ENCODE measurements at regions not wholly inside any gene's neighbourhood (a gene's known extent, or its start where the extent isn't known, plus 50 kb on each side); places are given as distances from the start of the nearest gene placed in this dataset.
"Not testable (repeated sequence)": the region's sequence is repeated elsewhere in the genome, so short reads cannot be mapped to it uniquely, and the experiment has no call there.

- no peaks in the 10 kb centered on the region for H3K27me3 Mint-ChIP-seq
- no peak overlapping the region for H3K4me3 Mint-ChIP-seq
- no peaks in the 10 kb centered on the region for H3K4me1 Mint-ChIP-seq (ENCODE audit: low read depth)
- H3K27ac Mint-ChIP-seq = no peak overlapping the region
- intact Hi-C loops (cut with micrococcal nuclease) = no loop called here
- H3K36me3 Mint-ChIP-seq (ENCODE audit: low read depth) = no peaks in the 10 kb centered on the region
- peaks cover 12% of the 10 kb centered on the region for H3K9me3 Mint-ChIP-seq
These were observed 1128.0 kb downstream of the STPG2 start for GRCh38 chr4:97015301-97015700.

GRCh38 chr4:97016186-97016907 lies 1126.9 kb downstream of the STPG2 start:
- no peaks in the 10 kb centered on the region for H3K36me3 Mint-ChIP-seq (ENCODE audit: low read depth)
- intact Hi-C loops (cut with micrococcal nuclease) = no loop called here
- no peak overlapping the region for H3K27ac Mint-ChIP-seq
- no peak overlapping the region for H3K4me3 Mint-ChIP-seq
- no peaks in the 10 kb centered on the region for H3K27me3 Mint-ChIP-seq
- peaks cover 12% of the 10 kb centered on the region for H3K9me3 Mint-ChIP-seq
- H3K4me1 Mint-ChIP-seq (ENCODE audit: low read depth) = no peaks in the 10 kb centered on the region

GRCh38 chr4:97027728-97028410 lies 1115.4 kb downstream of the STPG2 start:
- no peak overlapping the region for H3K27ac Mint-ChIP-seq
- H3K36me3 Mint-ChIP-seq (ENCODE audit: low read depth) = no peaks in the 10 kb centered on the region
- no peaks in the 10 kb centered on the region for H3K27me3 Mint-ChIP-seq
- no peaks in the 10 kb centered on the region for H3K4me1 Mint-ChIP-seq (ENCODE audit: low read depth)
- intact Hi-C loops (cut with micrococcal nuclease) = no loop called here
- peaks cover 22% of the 10 kb centered on the region for H3K9me3 Mint-ChIP-seq
- no peak overlapping the region for H3K4me3 Mint-ChIP-seq

- no peak overlapping the region for H3K4me3 Mint-ChIP-seq
- no peaks in the 10 kb centered on the region for H3K27me3 Mint-ChIP-seq
- H3K9me3 Mint-ChIP-seq = peaks cover 13% of the 10 kb centered on the region
- intact Hi-C loops (cut with micrococcal nuclease) = no loop called here
- no peaks in the 10 kb centered on the region for H3K4me1 Mint-ChIP-seq (ENCODE audit: low read depth)
- no peak overlapping the region for H3K27ac Mint-ChIP-seq
- no peaks in the 10 kb centered on the region for H3K36me3 Mint-ChIP-seq (ENCODE audit: low read depth)
These were observed 1114.5 kb downstream of the STPG2 start for GRCh38 chr4:97028785-97029184.

GRCh38 chr4:97037411-97038145 lies 1105.7 kb downstream of the STPG2 start:
- H3K27ac Mint-ChIP-seq; H3K36me3 Mint-ChIP-seq (ENCODE audit: low read depth); H3K4me1 Mint-ChIP-seq (ENCODE audit: low read depth); H3K27me3 Mint-ChIP-seq; H3K4me3 Mint-ChIP-seq: not testable (repeated sequence)
- H3K9me3 Mint-ChIP-seq = peaks cover 20% of the 10 kb centered on the region
- intact Hi-C loops (cut with micrococcal nuclease) = loop anchor here (2.0 kb wide), 1 partner anchor 53 kb away; no protein-coding TSS in a partner anchor

- H3K27ac Mint-ChIP-seq = no peak overlapping the region
- peaks cover 19% of the 10 kb centered on the region for H3K9me3 Mint-ChIP-seq
- no peaks in the 10 kb centered on the region for H3K36me3 Mint-ChIP-seq (ENCODE audit: low read depth)
- H3K27me3 Mint-ChIP-seq = no peaks in the 10 kb centered on the region
- intact Hi-C loops (cut with micrococcal nuclease) = no loop called here
- H3K4me1 Mint-ChIP-seq (ENCODE audit: low read depth) = no peaks in the 10 kb centered on the region
- no peak overlapping the region for H3K4me3 Mint-ChIP-seq
These were observed 1105.1 kb downstream of the STPG2 start for GRCh38 chr4:97038146-97038516.

- Mint-ChIP-seq H3K27me3 (no peaks in the 10 kb centered on the region), H3K9me3 (peaks cover 15% of the 10 kb centered on the region), H3K4me3 (no peak overlapping the region), H3K27ac (no peak overlapping the region), H3K36me3 (ENCODE audit: low read depth) (no peaks in the 10 kb centered on the region), H3K4me1 (ENCODE audit: low read depth) (no peaks in the 10 kb centered on the region)
- intact Hi-C loops (cut with micrococcal nuclease) = no loop called here
These were observed 1070.6 kb downstream of the STPG2 start for GRCh38 chr4:97072666-97073065.

GRCh38 chr4:97073194-97073593 lies 1070.1 kb downstream of the STPG2 start:
- Mint-ChIP-seq H3K9me3 (peaks cover 15% of the 10 kb centered on the region), H3K4me1 (ENCODE audit: low read depth) (no peaks in the 10 kb centered on the region), H3K27me3 (no peaks in the 10 kb centered on the region), H3K4me3 (no peak overlapping the region), H3K36me3 (ENCODE audit: low read depth) (no peaks in the 10 kb centered on the region), H3K27ac (no peak overlapping the region)
- intact Hi-C loops (cut with micrococcal nuclease) = no loop called here

- H3K27me3 Mint-ChIP-seq = no peaks in the 10 kb centered on the region
- intact Hi-C loops (cut with micrococcal nuclease) = no loop called here
- no peak overlapping the region for H3K4me3 Mint-ChIP-seq
- no peaks in the 10 kb centered on the region for H3K4me1 Mint-ChIP-seq (ENCODE audit: low read depth)
- no peaks in the 10 kb centered on the region for H3K36me3 Mint-ChIP-seq (ENCODE audit: low read depth)
- no peak overlapping the region for H3K27ac Mint-ChIP-seq
- peaks cover 15% of the 10 kb centered on the region for H3K9me3 Mint-ChIP-seq
These were observed 1068.7 kb downstream of the STPG2 start for GRCh38 chr4:97074531-97074930.

GRCh38 chr4:97081951-97082350 lies 1061.3 kb downstream of the STPG2 start:
- intact Hi-C loops (cut with micrococcal nuclease) = no loop called here
- Mint-ChIP-seq H3K27me3 (no peaks in the 10 kb centered on the region), H3K36me3 (ENCODE audit: low read depth) (no peaks in the 10 kb centered on the region), H3K4me3 (no peak overlapping the region), H3K27ac (no peak overlapping the region), H3K9me3 (peaks cover 12% of the 10 kb centered on the region), H3K4me1 (ENCODE audit: low read depth) (no peaks in the 10 kb centered on the region)

- H3K36me3 Mint-ChIP-seq (ENCODE audit: low read depth); intact Hi-C loops (cut with micrococcal nuclease); H3K4me1 Mint-ChIP-seq (ENCODE audit: low read depth); H3K27ac Mint-ChIP-seq; H3K27me3 Mint-ChIP-seq; H3K4me3 Mint-ChIP-seq: not testable (repeated sequence)
- peaks cover 29% of the 10 kb centered on the region for H3K9me3 Mint-ChIP-seq
These were observed 1046.2 kb downstream of the STPG2 start for GRCh38 chr4:97097036-97097435.

GRCh38 chr4:97101171-97101570 lies 1042.1 kb downstream of the STPG2 start:
- H3K27ac Mint-ChIP-seq; intact Hi-C loops (cut with micrococcal nuclease); H3K4me3 Mint-ChIP-seq; H3K27me3 Mint-ChIP-seq; H3K36me3 Mint-ChIP-seq (ENCODE audit: low read depth); H3K4me1 Mint-ChIP-seq (ENCODE audit: low read depth): not testable (repeated sequence)
- peaks cover 31% of the 10 kb centered on the region for H3K9me3 Mint-ChIP-seq

- H3K27ac Mint-ChIP-seq = no peak overlapping the region
- no peaks in the 10 kb centered on the region for H3K4me1 Mint-ChIP-seq (ENCODE audit: low read depth)
- intact Hi-C loops (cut with micrococcal nuclease) = no loop called here
- H3K36me3 Mint-ChIP-seq (ENCODE audit: low read depth) = no peaks in the 10 kb centered on the region
- H3K27me3 Mint-ChIP-seq = no peaks in the 10 kb centered on the region
- peaks cover 22% of the 10 kb centered on the region for H3K9me3 Mint-ChIP-seq
- no peak overlapping the region for H3K4me3 Mint-ChIP-seq
These were observed 1040.0 kb downstream of the STPG2 start for GRCh38 chr4:97103252-97103651.

- Mint-ChIP-seq H3K4me3 (no peak overlapping the region), H3K27me3 (no peaks in the 10 kb centered on the region), H3K4me1 (ENCODE audit: low read depth) (no peaks in the 10 kb centered on the region), H3K36me3 (ENCODE audit: low read depth) (no peaks in the 10 kb centered on the region), H3K9me3 (peaks cover 25% of the 10 kb centered on the region), H3K27ac (no peak overlapping the region)
- intact Hi-C loops (cut with micrococcal nuclease) = no loop called here
These were observed 1039.3 kb downstream of the STPG2 start for GRCh38 chr4:97104006-97104405.

Measured in dendritic cell treated with granulocyte-macrophage colony-stimulating factor and Interleukin-4, amounts not matched to agents 40 ng/mL and 50 ng/mL, for 4 days (primary cell).